Esophagus squamous epithelium (tissue), 4 donors: ENCODE measurements at regions not wholly inside any gene's neighbourhood (a gene's known extent, or its start where the extent isn't known, plus 50 kb on each side); places are given as distances from the start of the nearest gene placed in this dataset.

ENCODE experiments used
- CTCF ChIP-seq, 6 experiments: fragments of 450-650 bp in 4 of 6; fragments of 200-600 bp in 2 of 6; sonication (generic) in 2 of 6; IDR thresholded peaks; one replicate each; pipeline ENCODE4 v1.5.1; 2016 to 2019; ENCODE audit warnings: antibody characterized with exemption in 6 of 6, mild to moderate bottlenecking in 4 of 6, moderate library complexity in 4 of 6
- POLR2A ChIP-seq, 4 donors: fragments of 450-650 bp; IDR thresholded peaks; one replicate each; pipeline ENCODE4 v1.6.1; 2017; ENCODE audit warnings: antibody characterized with exemption in 4 of 4, mild to moderate bottlenecking in 4 of 4, moderate library complexity in 3 of 4

DNA sequence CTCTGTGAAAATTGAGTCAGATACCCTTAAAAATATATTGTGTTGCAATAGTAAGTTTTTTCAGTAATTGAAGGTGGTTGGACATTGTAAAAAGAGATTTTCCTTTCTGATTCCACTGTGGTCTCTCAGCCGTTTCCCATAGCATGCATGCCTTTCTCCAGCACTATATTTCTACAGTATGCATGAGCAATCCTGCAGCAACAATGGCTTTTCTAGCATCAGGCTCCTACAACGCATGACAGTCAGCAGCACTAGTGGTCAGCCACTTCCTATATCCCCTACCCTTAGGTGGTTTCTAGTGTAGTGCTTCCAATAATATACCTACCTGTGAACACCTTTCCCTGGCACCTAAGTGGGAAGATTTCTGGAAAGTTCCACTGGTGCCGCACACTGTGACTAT, 55.4 kb upstream of the SNRPN start:
- no peak for TF ChIP-seq CTCF (IDR thresholded peaks at IDR 0.05)
- no peak for TF ChIP-seq POLR2A (IDR thresholded peaks at IDR 0.05)
